Naive thymus-derived CD4-positive, alpha-beta T cell (primary cell): ENCODE measurements at regions not wholly inside any gene's neighbourhood (a gene's known extent, or its start where the extent isn't known, plus 50 kb on each side); places are given as distances from the start of the nearest gene placed in this dataset.

Experiments
- ATAC-seq: fragments of 150-1000 bp; cut with Tn5 transposase; 2 replicates; pipeline ENCODE4 v1.10.0; 2021; ENCODE audit warnings: mild to moderate bottlenecking, moderate library complexity
- CTCF ChIA-PET: fragments of 350-600 bp; sonication (Branson Sonifier 250); formaldehyde crosslinking; loops from one replicate; lab custom pipeline; 2021; ENCODE audit warnings: antibody characterized with exemption; lab: Charles Lee
- POLR2A ChIA-PET: fragments of 350-600 bp; sonication (Branson Sonifier 250); formaldehyde crosslinking; loops from one replicate; lab custom pipeline; 2021; ENCODE audit warnings: antibody characterized with exemption, inconsistent platforms; lab: Charles Lee
- DNase-seq, 9 donors: peaks; one replicate each; pipeline versions ENCODE4 v3.0.0 to v3.0.0-alpha.2; 2020 to 2022; ENCODE audit warnings: mixed read lengths in 1 of 9
- H3K27ac ChIP-seq: one replicate; pipeline ENCODE4 v1.7.0; 2013; ENCODE audit warnings: mild to moderate bottlenecking, low read depth, low read length, moderate library complexity
- H3K27me3 ChIP-seq, 2 donors: one replicate each; pipeline ENCODE4 v1.7.0; 2013; ENCODE audit warnings: low read length in 2 of 2, mild to moderate bottlenecking in 2 of 2, moderate library complexity in 2 of 2; ENCODE audit not compliant: control insufficient read depth in 2 of 2, insufficient read depth in 2 of 2
- H3K36me3 ChIP-seq, 3 experiments: 1 replicate in 2 of 3; 2 replicates in 1 of 3; pipeline ENCODE4 v1.7.0; 2013; ENCODE audit warnings: low read length in 3 of 3, mild to moderate bottlenecking in 3 of 3, moderate library complexity in 1 of 3; ENCODE audit not compliant: insufficient read depth in 3 of 3, control insufficient read depth in 2 of 3
- H3K4me1 ChIP-seq, 2 donors: one replicate each; pipeline ENCODE4 v1.7.0; 2013; ENCODE audit warnings: low read length in 2 of 2, mild to moderate bottlenecking in 2 of 2, moderate library complexity in 1 of 2; ENCODE audit not compliant: control insufficient read depth in 2 of 2, insufficient read depth in 2 of 2
- H3K4me3 ChIP-seq: 2 replicates; pipeline ENCODE4 v1.7.0; 2013; ENCODE audit warnings: mild to moderate bottlenecking, low read length
- H3K9me3 ChIP-seq, 3 experiments: 1 replicate in 2 of 3; 2 replicates in 1 of 3; pipeline ENCODE4 v1.7.0; 2013; ENCODE audit warnings: low read length in 3 of 3; ENCODE audit not compliant: control insufficient read depth in 2 of 3
- H3K27ac Mint-ChIP-seq, 9 donors: one replicate each; pipeline ENCODE4 v1.8.0; 2020 to 2022; ENCODE audit warnings: mixed read lengths in 9 of 9, mild to moderate bottlenecking in 8 of 9, moderate library complexity in 5 of 9, inconsistent platforms in 2 of 9
- H3K27me3 Mint-ChIP-seq, 5 donors: one replicate each; pipeline ENCODE4 v1.8.0; 2021 to 2022; ENCODE audit warnings: mixed read lengths in 5 of 5, mild to moderate bottlenecking in 1 of 5
- H3K36me3 Mint-ChIP-seq, 5 donors: one replicate each; pipeline ENCODE4 v1.8.0; 2020 to 2022; ENCODE audit warnings: mixed read lengths in 5 of 5, mild to moderate bottlenecking in 3 of 5, inconsistent platforms in 1 of 5
- H3K4me1 Mint-ChIP-seq, 7 donors: one replicate each; pipeline ENCODE4 v1.8.0; 2020 to 2022; ENCODE audit warnings: mixed read lengths in 7 of 7, mild to moderate bottlenecking in 3 of 7, inconsistent platforms in 1 of 7
- H3K4me3 Mint-ChIP-seq, 10 donors: one replicate each; pipeline ENCODE4 v1.8.0; 2020 to 2022; ENCODE audit warnings: mild to moderate bottlenecking in 10 of 10, mixed read lengths in 10 of 10, moderate library complexity in 6 of 10, inconsistent platforms in 2 of 10
- H3K9me3 Mint-ChIP-seq, 11 donors: one replicate each; pipeline ENCODE4 v1.8.0; 2020 to 2022; ENCODE audit warnings: mixed read lengths in 11 of 11, mild to moderate bottlenecking in 4 of 11, inconsistent platforms in 1 of 11, moderate library complexity in 1 of 11
- intact Hi-C, 2 donors: fragments of 100-400 bp; cut with micrococcal nuclease; formaldehyde crosslinking; loops; one replicate each; pipeline ENCODE4 v1.15.1; 2023

DNA sequence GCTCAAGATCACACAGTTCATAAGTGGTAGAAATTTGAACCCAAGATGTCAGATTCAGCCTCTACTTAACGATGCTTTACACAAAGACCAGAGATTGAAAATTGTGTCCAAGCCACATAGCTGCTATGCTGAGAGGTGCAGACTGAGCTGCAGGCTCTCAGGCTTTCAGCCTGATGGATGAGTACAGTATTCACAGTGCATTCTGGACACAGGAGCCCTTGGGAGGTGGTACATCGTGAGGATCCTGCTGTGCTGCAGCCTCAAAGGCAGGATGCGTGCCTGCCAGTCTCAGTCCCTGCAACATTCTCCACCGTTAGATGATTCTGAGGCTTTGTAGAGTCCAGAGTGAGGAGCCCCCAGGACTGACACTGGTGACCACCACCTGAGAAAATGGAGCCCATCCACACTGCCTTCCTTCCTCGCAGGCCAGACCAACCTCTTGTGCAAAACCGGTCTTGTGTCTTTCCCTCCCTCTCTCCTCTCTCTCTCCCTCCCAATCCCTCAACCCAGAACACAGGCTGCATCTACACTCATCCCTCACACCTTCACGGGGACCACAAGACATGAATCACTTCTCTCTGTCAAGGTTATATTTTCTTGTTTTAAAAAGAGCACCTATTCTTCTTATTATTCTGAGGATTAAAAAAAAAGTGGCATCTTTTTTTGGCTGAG lies 203.4 kb upstream of the ZNF507 start:
- Histone ChIP-seq H3K27me3 (no peaks in the 10 kb centered on the region), H3K4me3 (no peak overlapping the region), H3K27ac (no peak overlapping the region), H3K9me3 (peaks cover 0 to 14% (median 4%) of the 10 kb centered on the region in 3 experiments), H3K36me3 (no peaks in the 10 kb centered on the region), H3K4me1 (no peaks in the 10 kb centered on the region)
- ATAC-seq (no peak), DNase-seq (no peak)
- Mint-ChIP-seq H3K36me3 (no peaks in the 10 kb centered on the region), H3K4me3 (no peak overlapping the region), H3K27me3 (peaks cover 0 to 15% (median 4%) of the 10 kb centered on the region in 5 donors), H3K9me3 (peaks cover 4 to 18% (median 9%) of the 10 kb centered on the region in 11 donors), H3K4me1 (peaks cover 0 to 2% (median 0%) of the 10 kb centered on the region in 7 donors), H3K27ac (no peak overlapping the region)
- CTCF ChIA-PET, result no interaction called here
- POLR2A ChIA-PET, result no interaction called here
- intact Hi-C loops, result no loop called here

DNA sequence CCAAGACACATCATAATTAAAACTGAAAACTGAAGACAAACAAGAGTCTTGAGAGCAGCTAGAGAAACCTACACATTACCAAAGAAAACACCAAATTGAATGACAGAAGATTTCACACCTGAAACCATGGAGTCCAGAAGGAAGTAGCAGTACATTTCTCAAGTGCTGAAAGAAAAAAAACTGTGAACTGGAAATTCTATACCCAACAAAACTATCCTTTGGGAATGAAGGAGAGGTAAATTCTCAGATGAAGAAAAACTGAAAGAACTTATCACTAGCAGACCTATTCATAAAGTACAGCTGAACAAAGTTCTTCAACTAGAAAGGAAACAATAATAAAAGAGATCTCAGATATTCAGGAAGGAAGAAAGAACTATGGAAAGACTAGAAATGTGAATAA lies 198.7 kb upstream of the ZNF507 start:
- H3K9me3 Mint-ChIP-seq, result peaks cover 4 to 52% (median 18%) of the 10 kb centered on the region in 11 donors
- ChIA-PET CTCF (no interaction called here), POLR2A (no interaction called here)
- Histone ChIP-seq H3K9me3 (peaks cover 0 to 14% (median 4%) of the 10 kb centered on the region in 3 experiments), H3K27ac (no peak overlapping the region), H3K4me1 (no peaks in the 10 kb centered on the region), H3K36me3 (no peaks in the 10 kb centered on the region), H3K27me3 (no peaks in the 10 kb centered on the region), H3K4me3 (no peak overlapping the region)
- ATAC-seq (no peak), DNase-seq (no peak)
- peaks cover 0 to 4% (median 0%) of the 10 kb centered on the region in 5 donors for H3K36me3 Mint-ChIP-seq
- H3K4me1 Mint-ChIP-seq, result peaks cover 0 to 1% (median 0%) of the 10 kb centered on the region in 7 donors
- H3K27me3 Mint-ChIP-seq, result peaks cover 0 to 11% (median 1%) of the 10 kb centered on the region in 5 donors
- no peak overlapping the region for H3K27ac Mint-ChIP-seq
- intact Hi-C loops, result no loop called here
- no peak overlapping the region for H3K4me3 Mint-ChIP-seq

DNA sequence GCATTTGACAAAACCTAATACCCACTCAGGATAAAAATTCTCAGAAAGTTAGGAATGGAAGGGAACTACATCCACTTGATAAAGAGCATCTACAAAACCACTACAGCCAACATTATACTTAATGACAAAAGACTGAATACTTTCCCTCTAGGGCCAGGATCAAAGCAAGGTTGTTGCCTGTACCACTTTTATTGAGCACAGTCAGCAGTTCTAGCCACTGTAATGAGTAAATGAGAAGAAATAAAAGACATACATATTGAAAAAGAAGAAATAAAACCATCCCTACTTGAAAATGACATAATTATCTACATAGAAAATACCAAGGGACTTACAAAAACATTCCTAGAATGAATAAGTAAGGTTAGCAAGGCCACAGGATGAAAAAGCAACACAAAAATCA lies 194.8 kb upstream of the ZNF507 start:
- peaks cover 0 to 4% (median 0%) of the 10 kb centered on the region in 5 donors for H3K27me3 Mint-ChIP-seq
- H3K9me3 ChIP-seq, result peaks cover 0 to 9% (median 2%) of the 10 kb centered on the region in 3 experiments
- ATAC-seq (no peak), DNase-seq (no peak)
- intact Hi-C loops, result no loop called here
- no peaks in the 10 kb centered on the region for H3K4me1 ChIP-seq
- no peak overlapping the region for H3K4me3 Mint-ChIP-seq
- no peaks in the 10 kb centered on the region for H3K36me3 ChIP-seq
- no peak overlapping the region for H3K27ac Mint-ChIP-seq
- no peaks in the 10 kb centered on the region for H3K27me3 ChIP-seq
- POLR2A ChIA-PET, result no interaction called here
- H3K27ac ChIP-seq, result no peak overlapping the region
- peaks cover 2 to 47% (median 17%) of the 10 kb centered on the region in 11 donors for H3K9me3 Mint-ChIP-seq
- H3K36me3 Mint-ChIP-seq, result peaks cover 0 to 4% (median 0%) of the 10 kb centered on the region in 5 donors
- no peak overlapping the region for H3K4me3 ChIP-seq
- CTCF ChIA-PET, result no interaction called here
- no peaks in the 10 kb centered on the region for H3K4me1 Mint-ChIP-seq

DNA sequence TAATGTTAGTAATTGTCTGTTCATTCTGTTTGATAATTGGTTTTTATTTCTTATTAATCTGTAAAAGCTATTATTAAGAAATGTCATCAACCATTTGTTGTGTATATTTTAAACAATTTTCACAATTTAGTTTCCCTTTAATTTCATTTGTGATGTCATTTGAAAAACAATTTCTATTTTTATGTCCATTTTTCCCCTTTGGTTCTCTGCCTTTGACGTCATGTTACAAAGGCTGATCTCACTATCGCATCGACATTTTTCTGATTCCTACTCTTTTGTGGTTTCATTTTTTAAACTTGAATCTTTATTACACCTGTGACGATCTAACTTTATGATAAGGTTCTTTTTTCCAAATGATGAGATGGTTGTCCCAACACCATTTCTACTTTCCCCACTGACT lies 191.0 kb upstream of the ZNF507 start:
- Histone ChIP-seq H3K36me3 (no peaks in the 10 kb centered on the region), H3K4me3 (no peak overlapping the region), H3K4me1 (no peaks in the 10 kb centered on the region), H3K9me3 (no peaks in the 10 kb centered on the region), H3K27me3 (no peaks in the 10 kb centered on the region), H3K27ac (no peak overlapping the region)
- Mint-ChIP-seq H3K36me3 (no peaks in the 10 kb centered on the region), H3K27ac (no peak overlapping the region), H3K4me1 (no peaks in the 10 kb centered on the region), H3K27me3 (peaks cover 0 to 3% (median 0%) of the 10 kb centered on the region in 5 donors), H3K9me3 (peaks cover 0 to 32% (median 4%) of the 10 kb centered on the region in 11 donors), H3K4me3 (no peak overlapping the region)
- intact Hi-C loops, result no loop called here
- DNase-seq, result no peak
- POLR2A ChIA-PET, result no interaction called here
- CTCF ChIA-PET, result no interaction called here
- ATAC-seq, result no peak

DNA sequence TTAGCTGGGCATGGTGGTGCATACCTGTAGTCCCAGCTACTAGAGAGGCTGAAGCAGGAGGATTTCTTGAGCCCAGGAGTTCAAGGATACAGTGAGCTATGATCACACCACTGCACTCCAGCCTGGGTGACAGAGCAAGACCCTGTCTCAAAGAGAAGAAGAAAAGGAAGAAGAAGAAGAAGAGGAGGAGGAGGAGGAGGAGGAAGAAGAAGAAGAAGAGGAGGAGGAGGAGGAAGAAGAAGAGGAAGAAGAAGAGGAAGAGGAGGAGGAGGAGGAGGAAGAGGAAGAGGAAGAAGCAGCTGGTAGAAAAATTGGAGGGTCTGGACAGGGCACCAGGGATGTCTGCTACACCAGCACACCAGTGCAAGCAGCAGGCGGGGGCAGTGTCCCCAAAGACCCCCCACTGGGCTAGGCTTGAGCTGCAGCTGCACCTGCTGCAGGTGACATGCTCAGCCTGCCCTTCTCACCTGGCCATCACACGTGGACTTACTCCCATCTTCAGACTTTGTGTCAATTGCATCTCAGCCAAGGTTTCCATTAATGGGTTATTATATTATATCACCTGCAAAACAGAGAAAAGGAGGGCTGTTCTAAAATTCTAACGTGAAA lies 180.9 kb upstream of the ZNF507 start:
- no peaks in the 10 kb centered on the region for H3K36me3 Mint-ChIP-seq
- Histone ChIP-seq H3K4me3 (no peak overlapping the region), H3K9me3 (no peaks in the 10 kb centered on the region), H3K27ac (no peak overlapping the region), H3K4me1 (no peaks in the 10 kb centered on the region), H3K27me3 (no peaks in the 10 kb centered on the region), H3K36me3 (no peaks in the 10 kb centered on the region)
- CTCF ChIA-PET, result no interaction called here
- intact Hi-C loops, result no loop called here
- H3K4me3 Mint-ChIP-seq, result no peak overlapping the region
- ATAC-seq (no peak), DNase-seq (no peak)
- H3K27ac Mint-ChIP-seq, result no peak overlapping the region
- H3K9me3 Mint-ChIP-seq, result peaks cover 0 to 13% (median 2%) of the 10 kb centered on the region in 11 donors
- POLR2A ChIA-PET, result no interaction called here
- peaks cover 0 to 27% (median 10%) of the 10 kb centered on the region in 5 donors for H3K27me3 Mint-ChIP-seq
- no peaks in the 10 kb centered on the region for H3K4me1 Mint-ChIP-seq

DNA sequence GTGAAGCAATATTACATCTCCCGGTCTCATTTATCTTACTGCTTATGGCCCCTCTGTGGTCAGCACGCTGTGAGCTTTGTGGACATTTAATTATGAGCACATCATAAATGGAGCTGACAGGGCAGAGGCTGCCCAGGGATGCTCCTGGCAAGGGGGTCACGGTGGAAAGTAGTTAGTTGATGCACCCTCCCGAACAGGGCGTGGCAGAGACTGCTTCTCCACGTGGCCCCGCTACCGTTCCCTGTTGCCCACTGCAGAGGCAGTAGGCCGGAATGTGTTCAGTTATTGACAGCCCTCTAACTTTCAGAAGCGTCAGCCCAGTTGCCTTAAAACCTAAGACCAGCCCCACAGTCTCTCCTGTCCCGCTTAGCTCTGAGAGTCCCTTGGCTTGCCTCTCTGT lies 180.3 kb upstream of the ZNF507 start:
- CTCF ChIA-PET, result no interaction called here
- no peak for ATAC-seq

DNA sequence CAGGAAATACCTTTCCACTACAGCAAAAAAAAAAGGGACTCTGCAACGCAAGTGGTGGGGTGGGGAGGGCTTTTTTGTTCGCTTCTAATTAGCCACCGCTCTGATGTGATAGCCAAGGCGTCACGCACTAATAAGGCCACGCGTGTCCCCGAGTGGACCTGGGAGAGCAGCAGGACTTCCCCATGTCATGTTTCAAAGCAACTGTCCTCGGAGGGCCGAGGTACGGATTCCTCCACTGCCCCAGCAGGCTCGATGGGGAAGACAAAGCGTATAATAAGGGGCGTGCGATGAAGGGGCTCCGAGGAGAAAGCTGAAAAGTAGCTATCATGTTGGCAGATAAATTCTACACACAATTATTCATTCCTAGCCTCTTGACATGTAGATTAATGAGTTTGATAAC lies 179.7 kb upstream of the ZNF507 start:
- Mint-ChIP-seq H3K4me1 (no peaks in the 10 kb centered on the region), H3K27me3 (peaks cover 0 to 34% (median 10%) of the 10 kb centered on the region in 5 donors), H3K4me3 (no peak overlapping the region), H3K9me3 (peaks cover 0 to 8% (median 0%) of the 10 kb centered on the region in 11 donors), H3K27ac (no peak overlapping the region), H3K36me3 (no peaks in the 10 kb centered on the region)
- Histone ChIP-seq H3K27ac (no peak overlapping the region), H3K4me3 (no peak overlapping the region), H3K27me3 (no peaks in the 10 kb centered on the region), H3K9me3 (no peaks in the 10 kb centered on the region), H3K36me3 (no peaks in the 10 kb centered on the region), H3K4me1 (no peaks in the 10 kb centered on the region)
- DNase-seq (no peak), ATAC-seq (no peak)
- CTCF ChIA-PET, result no interaction called here
- intact Hi-C loops, result no loop called here
- POLR2A ChIA-PET, result no interaction called here

More for the DNA sequence above, 180.3 kb upstream of the ZNF507 start:
- Histone ChIP-seq H3K27me3 (no peaks in the 10 kb centered on the region), H3K9me3 (no peaks in the 10 kb centered on the region), H3K4me1 (no peaks in the 10 kb centered on the region), H3K27ac (no peak overlapping the region), H3K36me3 (no peaks in the 10 kb centered on the region), H3K4me3 (no peak overlapping the region)
- DNase-seq, result no peak
- Mint-ChIP-seq H3K36me3 (no peaks in the 10 kb centered on the region), H3K4me1 (no peaks in the 10 kb centered on the region), H3K27me3 (peaks cover 0 to 29% (median 10%) of the 10 kb centered on the region in 5 donors), H3K4me3 (no peak overlapping the region), H3K27ac (no peak overlapping the region), H3K9me3 (peaks cover 0 to 8% (median 0%) of the 10 kb centered on the region in 11 donors)
- intact Hi-C loops, result no loop called here
- POLR2A ChIA-PET, result no interaction called here
